ENCODE measurements at regions not wholly inside any gene's neighbourhood (a gene's known extent, or its start where the extent isn't known, plus 50 kb on each side); places are given as distances from the start of the nearest gene placed in this dataset.
"Not testable (repeated sequence)": the region's sequence is repeated elsewhere in the genome, so short reads cannot be mapped to it uniquely, and the experiment has no call there.

- H3K36me3 ChIP-seq, result no peaks in the 10 kb centered on the region
- no peak for ATAC-seq
- no peak overlapping the region for H3K4me3 ChIP-seq
- 92% methylated on average over 1 of the region's 1 CpG; no CpG with 5 or more reads in 1 of the 2 donors for WGBS, 2 donors (ENCODE audit: low coverage in 1 of 2)
- no peak for TF ChIP-seq POLR2A (IDR thresholded peaks at IDR 0.05)
- no peak for TF ChIP-seq CTCF (IDR thresholded peaks at IDR 0.05)
- TF ChIP-seq EP300 (IDR thresholded peaks at IDR 0.05), result no peak
- TF ChIP-seq POLR2AphosphoS5 (IDR thresholded peaks at IDR 0.05), result no peak
- H3K27ac ChIP-seq, result no peak overlapping the region
- H3K27me3 ChIP-seq, result no peaks in the 10 kb centered on the region
- H3K9me3 ChIP-seq, result no peaks in the 10 kb centered on the region
- H3K4me1 ChIP-seq, result no peaks in the 10 kb centered on the region
Observed at GRCh38 chr13:78067290-78067689, 148.7 kb upstream of the EDNRB start.

- H3K36me3 ChIP-seq, result no peaks in the 10 kb centered on the region
- H3K27me3 ChIP-seq, result no peaks in the 10 kb centered on the region
- no peaks in the 10 kb centered on the region for H3K4me1 ChIP-seq
- H3K4me3 ChIP-seq, result no peak overlapping the region
- WGBS, 2 donors (ENCODE audit: low coverage in 1 of 2), result 32 to 67% methylated on average over 3 of the region's 3 CpGs
- no peaks in the 10 kb centered on the region for H3K9me3 ChIP-seq
- no peak for ATAC-seq
- H3K27ac ChIP-seq, result no peak overlapping the region
- TF ChIP-seq POLR2AphosphoS5 (IDR thresholded peaks at IDR 0.05) (no peak), CTCF (IDR thresholded peaks at IDR 0.05) (no peak), POLR2A (IDR thresholded peaks at IDR 0.05) (no peak), EP300 (IDR thresholded peaks at IDR 0.05) (no peak)
Observed at GRCh38 chr13:78065141-78065540, 146.5 kb upstream of the EDNRB start.

GRCh38 chr13:78061806-78062205 is 143.2 kb upstream of the EDNRB start:
- no peaks in the 10 kb centered on the region for H3K4me1 ChIP-seq
- WGBS, 2 donors (ENCODE audit: low coverage in 1 of 2), result 85 to 93% methylated on average over 5 of the region's 5 CpGs
- TF ChIP-seq CTCF (IDR thresholded peaks at IDR 0.05), result no peak
- H3K27me3 ChIP-seq, result no peaks in the 10 kb centered on the region
- no peaks in the 10 kb centered on the region for H3K9me3 ChIP-seq
- H3K27ac ChIP-seq, result no peak overlapping the region
- H3K4me3 ChIP-seq, result no peak overlapping the region
- no peak for ATAC-seq
- no peaks in the 10 kb centered on the region for H3K36me3 ChIP-seq

- no peak for ATAC-seq
- WGBS, 2 donors (ENCODE audit: low coverage in 1 of 2), result 89 to 92% methylated on average over 2 to 4 of the region's 6 CpGs
- TF ChIP-seq EP300 (IDR thresholded peaks at IDR 0.05) (no peak), CTCF (IDR thresholded peaks at IDR 0.05) (no peak), POLR2A (IDR thresholded peaks at IDR 0.05) (no peak), POLR2AphosphoS5 (IDR thresholded peaks at IDR 0.05) (no peak)
Observed at GRCh38 chr13:78060966-78061365, 142.3 kb upstream of the EDNRB start.

GRCh38 chr13:78056865-78057264 is 138.2 kb upstream of the EDNRB start:
- WGBS, 2 donors (ENCODE audit: low coverage in 1 of 2), result 97 to 100% methylated on average over 2 of the region's 2 CpGs
- not testable (repeated sequence) for H3K9me3 ChIP-seq, H3K36me3 ChIP-seq, H3K4me3 ChIP-seq, ATAC-seq, H3K27me3 ChIP-seq, H3K27ac ChIP-seq
- H3K4me1 ChIP-seq, result peaks cover 2 to 16% (median 7%) of the 10 kb centered on the region in 3 donors

More at GRCh38 chr13:78060966-78061365, 142.3 kb upstream of the EDNRB start:
- no peak overlapping the region for H3K4me3 ChIP-seq
- H3K9me3 ChIP-seq, result no peaks in the 10 kb centered on the region
- no peaks in the 10 kb centered on the region for H3K4me1 ChIP-seq
- H3K27ac ChIP-seq, result no peak overlapping the region
- no peaks in the 10 kb centered on the region for H3K36me3 ChIP-seq
- no peaks in the 10 kb centered on the region for H3K27me3 ChIP-seq

GRCh38 chr13:78054157-78054556 is 135.5 kb upstream of the EDNRB start:
- Histone ChIP-seq H3K36me3 (no peaks in the 10 kb centered on the region), H3K27me3 (no peaks in the 10 kb centered on the region), H3K9me3 (no peaks in the 10 kb centered on the region), H3K27ac (no peak overlapping the region), H3K4me1 (peaks cover 2 to 16% (median 7%) of the 10 kb centered on the region in 3 donors), H3K4me3 (no peak overlapping the region)
- WGBS, 2 donors (ENCODE audit: low coverage in 1 of 2), result 24 to 38% methylated on average over 2 to 3 of the region's 3 CpGs
- TF ChIP-seq POLR2A (IDR thresholded peaks at IDR 0.05) (no peak), POLR2AphosphoS5 (IDR thresholded peaks at IDR 0.05) (no peak), CTCF (IDR thresholded peaks at IDR 0.05) (no peak), EP300 (IDR thresholded peaks at IDR 0.05) (no peak)
- peak; percentile 62 for ATAC-seq

Measured in gastroesophageal sphincter (tissue), 4 donors.